SK-N-SH (cell line): ENCODE measurements at regions not wholly inside any gene's neighbourhood (a gene's known extent, or its start where the extent isn't known, plus 50 kb on each side); places are given as distances from the start of the nearest gene placed in this dataset.

ENCODE experiments used
- ELF1 ChIP-seq: IDR thresholded peaks from 2 replicates; pipeline ENCODE4 v1.4.0; 2012
- EP300 ChIP-seq, 2 experiments: IDR thresholded peaks; 2 replicates each; pipeline versions ENCODE4 v1.4.0 to v1.6.1; 2012; ENCODE audit warnings: borderline replicate concordance in 1 of 2, low read depth in 1 of 2, low read length in 1 of 2
- EZH2phosphoT487 ChIP-seq: fragments of 200-600 bp; sonication (generic); IDR thresholded peaks from 2 replicates; pipeline ENCODE4 v1.6.1; 2017; ENCODE audit warnings: low read depth, mixed run types, mild to moderate bottlenecking, antibody characterized with exemption, moderate library complexity, borderline replicate concordance
- RAD21 ChIP-seq: IDR thresholded peaks from 2 replicates; pipeline ENCODE4 v1.6.1; 2012; ENCODE audit warnings: mild to moderate bottlenecking, low read length
- RCOR1 ChIP-seq: fragments of 150-350 bp; IDR thresholded peaks from 2 replicates; pipeline ENCODE4 v1.6.1; 2017; ENCODE audit warnings: antibody characterized with exemption, low read length
- TAF1 ChIP-seq: IDR thresholded peaks from 2 replicates; pipeline ENCODE4 v1.6.1; 2012; ENCODE audit warnings: low read depth, mild to moderate bottlenecking, low read length, moderate library complexity, borderline replicate concordance
- TF ChIP-seq, protein P1 (sequence below): fragments of 200-600 bp; sonication (generic); IDR thresholded peaks from 2 replicates; pipeline ENCODE4 v1.6.1; 2017; ENCODE audit warnings: antibody characterized with exemption, mild to moderate bottlenecking, moderate library complexity

DNA sequence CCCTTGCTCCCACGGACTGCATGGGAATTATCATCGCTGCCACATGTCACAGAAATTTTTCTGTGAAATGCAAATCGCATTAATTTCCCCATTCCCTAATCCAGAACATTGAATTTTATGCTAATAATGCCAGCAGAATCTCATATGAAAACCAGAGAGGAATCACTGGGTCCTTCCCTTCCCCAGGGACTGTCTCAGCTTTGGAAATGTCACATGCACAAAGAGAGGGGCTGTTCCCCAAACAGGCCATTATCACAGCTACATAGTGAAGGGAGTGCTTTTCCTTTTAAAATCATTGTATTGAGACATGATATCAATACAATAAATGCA, 954.5 kb downstream of the BRD1 start:
- TF ChIP-seq, protein P1, sequence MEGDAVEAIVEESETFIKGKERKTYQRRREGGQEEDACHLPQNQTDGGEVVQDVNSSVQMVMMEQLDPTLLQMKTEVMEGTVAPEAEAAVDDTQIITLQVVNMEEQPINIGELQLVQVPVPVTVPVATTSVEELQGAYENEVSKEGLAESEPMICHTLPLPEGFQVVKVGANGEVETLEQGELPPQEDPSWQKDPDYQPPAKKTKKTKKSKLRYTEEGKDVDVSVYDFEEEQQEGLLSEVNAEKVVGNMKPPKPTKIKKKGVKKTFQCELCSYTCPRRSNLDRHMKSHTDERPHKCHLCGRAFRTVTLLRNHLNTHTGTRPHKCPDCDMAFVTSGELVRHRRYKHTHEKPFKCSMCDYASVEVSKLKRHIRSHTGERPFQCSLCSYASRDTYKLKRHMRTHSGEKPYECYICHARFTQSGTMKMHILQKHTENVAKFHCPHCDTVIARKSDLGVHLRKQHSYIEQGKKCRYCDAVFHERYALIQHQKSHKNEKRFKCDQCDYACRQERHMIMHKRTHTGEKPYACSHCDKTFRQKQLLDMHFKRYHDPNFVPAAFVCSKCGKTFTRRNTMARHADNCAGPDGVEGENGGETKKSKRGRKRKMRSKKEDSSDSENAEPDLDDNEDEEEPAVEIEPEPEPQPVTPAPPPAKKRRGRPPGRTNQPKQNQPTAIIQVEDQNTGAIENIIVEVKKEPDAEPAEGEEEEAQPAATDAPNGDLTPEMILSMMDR = no peak
- no peak for TF ChIP-seq EP300 (IDR thresholded peaks at IDR 0.05; ENCODE audit: borderline replicate concordance in 1 of 2, low read depth in 1 of 2, low read length in 1 of 2)
- TF ChIP-seq RAD21 = no peak
- no peak for TF ChIP-seq ELF1
- TF ChIP-seq EZH2phosphoT487 = no peak
- no peak for TF ChIP-seq RCOR1
- TF ChIP-seq TAF1 = no peak
